ENCODE measurements at regions not wholly inside any gene's neighbourhood (a gene's known extent, or its start where the extent isn't known, plus 50 kb on each side); places are given as distances from the start of the nearest gene placed in this dataset.

DNA sequence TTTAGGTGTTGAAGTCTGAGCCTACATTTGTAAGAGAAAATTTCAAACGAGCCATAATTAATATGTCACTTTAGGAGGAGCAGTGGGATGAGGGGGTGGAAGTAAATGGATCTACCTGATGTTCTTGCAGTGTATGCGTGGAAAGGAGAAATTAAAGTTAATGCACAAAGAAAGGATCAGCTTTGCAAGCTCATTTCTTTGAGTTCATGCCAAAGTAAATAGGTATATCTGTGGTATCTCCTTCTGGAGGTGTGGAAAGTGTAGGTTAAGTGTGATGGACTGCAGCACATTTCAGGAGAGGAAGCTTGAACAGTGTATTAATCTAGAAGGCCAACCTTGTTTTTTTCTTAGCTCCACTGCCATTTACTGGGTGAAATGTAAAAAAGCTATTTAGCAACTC is 307.5 kb upstream of the ZEB2 start:
- H3K9me3 ChIP-seq (ENCODE audit: control insufficient read depth, low read depth, low read length) = no peaks in the 10 kb centered on the region
- no peak overlapping the region for H2BK15ac ChIP-seq (ENCODE audit: low read depth, low read length)
- Mint-ChIP-seq H3K9me3 (no peaks in the 10 kb centered on the region), H3K27me3 (ENCODE audit: low read depth) (no peaks in the 10 kb centered on the region), H3K27ac (no peak overlapping the region), H3K36me3 (ENCODE audit: insufficient read depth in 1 of 3, low read depth in 3 of 3) (no peaks in the 10 kb centered on the region), H3K4me3 (no peak overlapping the region), H3K4me1 (no peaks in the 10 kb centered on the region)
- H2BK12ac ChIP-seq (ENCODE audit: insufficient read length, low read depth, low read length) = no peak overlapping the region
- no peak overlapping the region for H2AK5ac ChIP-seq (ENCODE audit: insufficient read length, low read length)
- H2AFZ ChIP-seq (ENCODE audit: low read length) = no peak overlapping the region
- H2BK20ac ChIP-seq (ENCODE audit: low read depth, low read length, poor library complexity, severe bottlenecking) = no peak overlapping the region
- DNase-seq = no peak
- H4K91ac ChIP-seq (ENCODE audit: insufficient read length, low read depth, low read length) = no peak overlapping the region
- no peaks in the 10 kb centered on the region for H3K79me1 ChIP-seq (ENCODE audit: insufficient read depth, low read depth, low read length, poor library complexity, severe bottlenecking)
- no peak overlapping the region for H3K4me2 ChIP-seq (ENCODE audit: insufficient read depth, insufficient read length, low read length)
- H3K27ac ChIP-seq (ENCODE audit: insufficient read length, low read depth, low read length) = no peak overlapping the region
- no peaks in the 10 kb centered on the region for H3K23me2 ChIP-seq (ENCODE audit: insufficient read length, low read depth, low read length, poor library complexity, severe bottlenecking)
- H4K5ac ChIP-seq (ENCODE audit: insufficient read length, low read depth, low read length) = no peak overlapping the region
- H3K18ac ChIP-seq (ENCODE audit: insufficient read length, low read depth, low read length) = no peak overlapping the region
- H3T11ph ChIP-seq (ENCODE audit: low read length) = no peak overlapping the region
- no peaks in the 10 kb centered on the region for H3K79me2 ChIP-seq (ENCODE audit: insufficient read depth, low read length)
- H3K23ac ChIP-seq (ENCODE audit: insufficient read length, low read depth, low read length) = no peak overlapping the region
- no peaks in the 10 kb centered on the region for H3K27me3 ChIP-seq (ENCODE audit: insufficient read depth, low read length)
- H3K4me1 ChIP-seq (ENCODE audit: insufficient read depth, low read length) = no peaks in the 10 kb centered on the region
- H3K14ac ChIP-seq (ENCODE audit: insufficient read depth, low read length) = no peak overlapping the region
- TF ChIP-seq, protein P1, sequence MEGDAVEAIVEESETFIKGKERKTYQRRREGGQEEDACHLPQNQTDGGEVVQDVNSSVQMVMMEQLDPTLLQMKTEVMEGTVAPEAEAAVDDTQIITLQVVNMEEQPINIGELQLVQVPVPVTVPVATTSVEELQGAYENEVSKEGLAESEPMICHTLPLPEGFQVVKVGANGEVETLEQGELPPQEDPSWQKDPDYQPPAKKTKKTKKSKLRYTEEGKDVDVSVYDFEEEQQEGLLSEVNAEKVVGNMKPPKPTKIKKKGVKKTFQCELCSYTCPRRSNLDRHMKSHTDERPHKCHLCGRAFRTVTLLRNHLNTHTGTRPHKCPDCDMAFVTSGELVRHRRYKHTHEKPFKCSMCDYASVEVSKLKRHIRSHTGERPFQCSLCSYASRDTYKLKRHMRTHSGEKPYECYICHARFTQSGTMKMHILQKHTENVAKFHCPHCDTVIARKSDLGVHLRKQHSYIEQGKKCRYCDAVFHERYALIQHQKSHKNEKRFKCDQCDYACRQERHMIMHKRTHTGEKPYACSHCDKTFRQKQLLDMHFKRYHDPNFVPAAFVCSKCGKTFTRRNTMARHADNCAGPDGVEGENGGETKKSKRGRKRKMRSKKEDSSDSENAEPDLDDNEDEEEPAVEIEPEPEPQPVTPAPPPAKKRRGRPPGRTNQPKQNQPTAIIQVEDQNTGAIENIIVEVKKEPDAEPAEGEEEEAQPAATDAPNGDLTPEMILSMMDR (conservative IDR thresholded peaks at IDR 0.05) = no peak
- WGBS (ENCODE audit: extremely low coverage, insufficient read length, low lambda C conversion rate) = no CpG with 5 or more reads among the region's 2 CpGs
- no peak overlapping the region for H3K56ac ChIP-seq (ENCODE audit: insufficient read length, low read depth, low read length)
- H3K4ac ChIP-seq (ENCODE audit: low read depth, low read length) = no peak overlapping the region
- H2BK120ac ChIP-seq (ENCODE audit: low read depth, low read length, poor library complexity, severe bottlenecking) = no peak overlapping the region
- no peak overlapping the region for H2BK5ac ChIP-seq (ENCODE audit: insufficient read length, low read length)
- no peak overlapping the region for H3K9ac ChIP-seq (ENCODE audit: extremely low read depth, insufficient read length, low read length)
- no peaks in the 10 kb centered on the region for H4K20me1 ChIP-seq (ENCODE audit: control insufficient read depth, insufficient read depth, insufficient read length)
- H4K8ac ChIP-seq (replicated peaks; ENCODE audit: insufficient read length, low read depth, low read length) = no peak overlapping the region
